Suprapubic skin (tissue), 4 donors: ENCODE measurements at regions not wholly inside any gene's neighbourhood (a gene's known extent, or its start where the extent isn't known, plus 50 kb on each side); places are given as distances from the start of the nearest gene placed in this dataset.
"Not testable (repeated sequence)": the region's sequence is repeated elsewhere in the genome, so short reads cannot be mapped to it uniquely, and the experiment has no call there.

Source experiments
- DNase-seq, 2 donors: peaks; one replicate each; pipeline ENCODE4 v3.0.0-alpha.2; 2019; ENCODE audit warnings: low spot score in 2 of 2
- H3K27ac ChIP-seq: fragments of 200-600 bp; sonication (generic); one replicate; pipeline ENCODE4 v1.5.1; 2019
- H3K27me3 ChIP-seq: fragments of 200-600 bp; sonication (generic); one replicate; pipeline ENCODE4 v1.5.1; 2019
- H3K36me3 ChIP-seq: fragments of 200-600 bp; sonication (generic); one replicate; pipeline ENCODE4 v1.5.1; 2019
- H3K4me1 ChIP-seq: fragments of 200-600 bp; sonication (generic); one replicate; pipeline ENCODE4 v1.5.1; 2019
- H3K4me3 ChIP-seq: fragments of 200-600 bp; sonication (generic); one replicate; pipeline ENCODE4 v1.5.1; 2019; ENCODE audit warnings: mild to moderate bottlenecking
- H3K9me3 ChIP-seq: fragments of 200-600 bp; sonication (generic); one replicate; pipeline ENCODE4 v1.5.1; 2019
- EP300 ChIP-seq: sonication (generic); formaldehyde crosslinking; IDR thresholded peaks from one replicate; pipeline ENCODE4 v1.6.1; 2017; ENCODE audit warnings: antibody characterized with exemption
- POLR2A ChIP-seq, 2 donors: fragments of 450-650 bp; IDR thresholded peaks; one replicate each; pipeline ENCODE4 v1.6.1; 2017; ENCODE audit warnings: antibody characterized with exemption in 2 of 2, mild to moderate bottlenecking in 2 of 2, moderate library complexity in 2 of 2
- POLR2AphosphoS5 ChIP-seq, 3 donors: sonication (generic); formaldehyde crosslinking; IDR thresholded peaks; one replicate each; pipeline ENCODE4 v1.6.1; 2017; ENCODE audit warnings: antibody characterized with exemption in 3 of 3
- WGBS: methylation state at CpG from one replicate; pipeline ENCODE4 v1.1.5; 2018; 5-methylcytosine and 5-hydroxymethylcytosine counted together
- TF ChIP-seq, protein P1 (sequence below), 2 donors: fragments of 200-600 bp in 1 of 2; fragments of 450-650 bp in 1 of 2; sonication (generic) in 1 of 2; IDR thresholded peaks; one replicate each; pipeline ENCODE4 v1.5.1; 2016 to 2019; ENCODE audit warnings: antibody characterized with exemption in 2 of 2, mild to moderate bottlenecking in 1 of 2, moderate library complexity in 1 of 2

DNA sequence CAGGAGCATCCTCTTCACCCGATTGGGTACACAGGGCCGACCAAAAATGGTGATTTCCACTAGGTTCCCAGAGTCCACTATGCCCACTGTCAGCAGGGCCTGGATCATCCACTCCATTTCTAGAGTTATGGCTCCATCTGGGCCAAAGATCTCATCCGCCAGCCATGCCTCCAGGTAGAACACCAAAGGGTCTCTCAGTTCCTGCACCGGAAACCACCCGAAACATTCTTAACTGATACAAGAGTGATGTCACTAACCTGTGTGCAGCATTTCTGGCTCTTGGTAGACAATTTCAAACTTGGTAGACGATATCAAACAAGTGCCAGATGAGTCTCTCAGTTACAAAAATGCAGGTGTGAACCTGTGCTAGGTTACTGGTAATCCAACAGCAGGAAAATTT lies 306.1 kb downstream of the BCOR start:
- Histone ChIP-seq H3K36me3 (no peaks in the 10 kb centered on the region), H3K27ac (no peak overlapping the region), H3K4me1 (no peaks in the 10 kb centered on the region), H3K27me3 (no peaks in the 10 kb centered on the region), H3K9me3 (no peaks in the 10 kb centered on the region), H3K4me3 (no peak overlapping the region)
- TF ChIP-seq, protein P1, sequence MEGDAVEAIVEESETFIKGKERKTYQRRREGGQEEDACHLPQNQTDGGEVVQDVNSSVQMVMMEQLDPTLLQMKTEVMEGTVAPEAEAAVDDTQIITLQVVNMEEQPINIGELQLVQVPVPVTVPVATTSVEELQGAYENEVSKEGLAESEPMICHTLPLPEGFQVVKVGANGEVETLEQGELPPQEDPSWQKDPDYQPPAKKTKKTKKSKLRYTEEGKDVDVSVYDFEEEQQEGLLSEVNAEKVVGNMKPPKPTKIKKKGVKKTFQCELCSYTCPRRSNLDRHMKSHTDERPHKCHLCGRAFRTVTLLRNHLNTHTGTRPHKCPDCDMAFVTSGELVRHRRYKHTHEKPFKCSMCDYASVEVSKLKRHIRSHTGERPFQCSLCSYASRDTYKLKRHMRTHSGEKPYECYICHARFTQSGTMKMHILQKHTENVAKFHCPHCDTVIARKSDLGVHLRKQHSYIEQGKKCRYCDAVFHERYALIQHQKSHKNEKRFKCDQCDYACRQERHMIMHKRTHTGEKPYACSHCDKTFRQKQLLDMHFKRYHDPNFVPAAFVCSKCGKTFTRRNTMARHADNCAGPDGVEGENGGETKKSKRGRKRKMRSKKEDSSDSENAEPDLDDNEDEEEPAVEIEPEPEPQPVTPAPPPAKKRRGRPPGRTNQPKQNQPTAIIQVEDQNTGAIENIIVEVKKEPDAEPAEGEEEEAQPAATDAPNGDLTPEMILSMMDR (IDR thresholded peaks at IDR 0.05) = no peak
- TF ChIP-seq EP300 (no peak), POLR2A (IDR thresholded peaks at IDR 0.05) (no peak), POLR2AphosphoS5 (IDR thresholded peaks at IDR 0.05) (no peak)
- DNase-seq = no peak
- WGBS = 82% methylated on average over 6 of the region's 6 CpGs

DNA sequence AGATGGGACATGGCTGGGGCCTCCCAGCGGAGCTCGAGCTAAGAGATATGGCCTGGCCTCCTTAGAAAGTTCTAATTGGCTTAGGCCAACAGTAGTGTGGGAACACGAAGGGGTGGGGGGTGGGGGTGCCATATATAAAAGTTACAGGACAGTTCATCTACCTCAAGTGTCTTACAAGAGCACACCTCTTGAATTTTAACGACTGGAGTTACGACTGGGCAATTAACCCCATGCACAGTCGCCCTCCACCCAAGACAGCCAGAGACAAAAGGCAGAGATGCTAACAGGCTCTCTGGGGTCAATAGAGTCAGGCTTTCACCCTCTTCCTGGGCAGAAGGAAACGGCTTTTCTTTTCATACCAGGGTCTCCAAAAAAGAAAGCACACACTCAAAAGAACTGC lies 302.2 kb downstream of the BCOR start:
- Histone ChIP-seq H3K4me3 (no peak overlapping the region), H3K9me3 (no peaks in the 10 kb centered on the region), H3K36me3 (no peaks in the 10 kb centered on the region), H3K27ac (no peak overlapping the region), H3K27me3 (no peaks in the 10 kb centered on the region), H3K4me1 (no peaks in the 10 kb centered on the region)
- WGBS = 70% methylated on average over 7 of the region's 7 CpGs
- DNase-seq = no peak
- TF ChIP-seq, protein P1 (IDR thresholded peaks at IDR 0.05) = no peak
- no peak for TF ChIP-seq EP300

DNA sequence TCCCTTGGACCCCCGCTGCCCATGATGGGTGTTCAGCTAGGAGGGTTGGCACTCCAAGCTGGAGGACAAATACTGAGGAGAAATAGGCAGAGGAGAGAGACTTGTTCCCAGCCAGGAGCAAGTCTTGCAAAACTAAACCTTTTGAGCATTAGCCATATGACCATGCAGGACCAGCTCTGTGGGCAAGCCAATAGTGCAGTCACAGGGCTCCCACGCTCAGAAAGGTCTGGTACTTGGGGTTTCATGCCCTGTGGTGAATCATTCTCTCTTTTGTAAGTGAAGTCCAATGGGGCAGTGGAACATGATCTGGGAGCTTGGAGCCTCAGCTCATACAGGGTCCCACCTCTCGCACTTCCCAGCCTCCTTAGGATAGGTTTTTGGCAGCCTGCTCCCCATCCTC lies 300.9 kb downstream of the BCOR start:
- no peak for DNase-seq
- Histone ChIP-seq H3K4me1 (no peaks in the 10 kb centered on the region), H3K36me3 (no peaks in the 10 kb centered on the region), H3K9me3 (no peaks in the 10 kb centered on the region), H3K4me3 (no peak overlapping the region), H3K27ac (no peak overlapping the region), H3K27me3 (no peaks in the 10 kb centered on the region)
- 65% methylated on average over 2 of the region's 3 CpGs for whole genome bisulfite sequencing
- TF ChIP-seq, protein P1 (IDR thresholded peaks at IDR 0.05) = no peak
- TF ChIP-seq POLR2A (IDR thresholded peaks at IDR 0.05) = no peak
- no peak for TF ChIP-seq POLR2AphosphoS5 (IDR thresholded peaks at IDR 0.05)
- no peak for TF ChIP-seq EP300

DNA sequence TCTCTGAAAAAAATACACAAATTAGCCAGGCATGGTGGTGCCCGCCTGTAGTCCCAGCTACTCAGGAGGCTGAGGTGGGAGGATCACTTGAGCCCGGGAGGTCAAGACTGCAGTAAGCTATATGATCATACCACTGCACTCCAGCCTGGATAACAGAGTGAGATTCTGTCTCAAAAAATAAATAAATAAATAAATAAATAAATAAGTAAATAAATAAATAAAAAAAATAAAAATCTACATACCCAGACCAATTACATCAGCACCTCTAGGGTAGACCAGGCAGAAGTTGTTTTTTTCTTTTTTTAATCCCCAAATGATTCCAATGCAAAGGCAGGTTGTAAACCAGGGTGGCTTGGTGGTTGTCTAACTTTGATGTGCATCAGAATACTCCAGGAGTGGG lies 299.3 kb downstream of the BCOR start:
- DNase-seq, H3K4me1 ChIP-seq, H3K4me3 ChIP-seq, H3K27ac ChIP-seq, H3K27me3 ChIP-seq, H3K36me3 ChIP-seq, H3K9me3 ChIP-seq: not testable (repeated sequence)
- 100% methylated on average over 2 of the region's 2 CpGs for WGBS

DNA sequence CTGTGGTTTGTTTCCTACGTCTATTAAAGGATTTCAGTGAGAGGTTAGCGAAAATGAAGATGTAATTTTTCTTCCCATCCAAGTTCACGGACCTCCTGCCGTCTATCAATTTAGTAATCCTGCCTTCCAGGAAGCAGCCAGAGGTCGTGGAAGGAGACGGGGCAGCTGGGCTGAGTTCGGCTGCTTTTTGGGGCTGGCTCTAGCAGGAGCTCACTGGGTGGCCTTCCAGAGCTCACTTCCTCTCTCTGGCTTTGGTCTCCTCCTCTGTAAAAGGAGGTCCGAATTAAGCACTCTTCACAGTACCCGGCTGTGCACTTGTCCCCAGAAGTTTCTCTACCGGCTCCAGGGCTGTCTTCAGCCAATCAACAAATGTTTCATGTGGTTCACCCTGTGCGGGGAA lies 295.4 kb downstream of the BCOR start:
- TF ChIP-seq POLR2AphosphoS5 (IDR thresholded peaks at IDR 0.05) (no peak), POLR2A (IDR thresholded peaks at IDR 0.05) (no peak), EP300 (no peak)
- TF ChIP-seq, protein P1 (IDR thresholded peaks at IDR 0.05) = no peak
- no peaks in the 10 kb centered on the region for H3K27me3 ChIP-seq
- DNase-seq = no peak
- H3K36me3 ChIP-seq = no peaks in the 10 kb centered on the region
- no peak overlapping the region for H3K27ac ChIP-seq
- H3K4me1 ChIP-seq = no peaks in the 10 kb centered on the region
- WGBS = 70% methylated on average over 10 of the region's 11 CpGs
- H3K4me3 ChIP-seq = no peak overlapping the region
- H3K9me3 ChIP-seq = no peaks in the 10 kb centered on the region

DNA sequence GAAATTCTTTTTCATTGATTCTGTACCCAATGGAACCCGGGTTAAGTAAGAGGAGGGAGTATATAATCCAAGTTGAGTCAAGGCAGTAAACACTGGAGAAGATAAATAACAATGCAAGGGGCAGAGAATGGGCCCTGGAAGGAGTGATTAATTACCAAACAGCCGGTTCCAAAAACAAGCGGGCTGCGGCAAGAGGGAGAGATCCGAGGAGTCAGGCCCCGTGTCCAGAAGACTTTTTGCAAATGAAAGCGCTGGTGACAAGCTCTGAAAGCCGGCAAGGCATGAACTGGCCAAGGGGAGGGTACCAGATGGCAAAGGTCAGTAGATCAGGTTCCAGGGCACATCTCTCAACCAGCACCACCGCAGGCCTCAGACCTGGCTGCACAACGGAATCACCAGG lies 294.9 kb downstream of the BCOR start:
- Histone ChIP-seq H3K4me1 (no peaks in the 10 kb centered on the region), H3K27me3 (no peaks in the 10 kb centered on the region), H3K4me3 (no peak overlapping the region), H3K9me3 (no peaks in the 10 kb centered on the region), H3K27ac (no peak overlapping the region), H3K36me3 (no peaks in the 10 kb centered on the region)
- 84% methylated on average over 10 of the region's 10 CpGs for WGBS
- no peak for DNase-seq
- no peak for TF ChIP-seq POLR2AphosphoS5 (IDR thresholded peaks at IDR 0.05)
- TF ChIP-seq, protein P1 (IDR thresholded peaks at IDR 0.05) = no peak
- no peak for TF ChIP-seq EP300
